ENCODE measurements at regions not wholly inside any gene's neighbourhood (a gene's known extent, or its start where the extent isn't known, plus 50 kb on each side); places are given as distances from the start of the nearest gene placed in this dataset.
A peak's percentile ranks its signal among the peaks of the same experiment; 100 is the strongest.

GRCh38 chr10:108789919-108790318 lies 1133.4 kb downstream of the XPNPEP1 start:
- Mint-ChIP-seq H3K36me3 (no peaks in the 10 kb centered on the region), H3K9me3 (peaks cover 13% of the 10 kb centered on the region), H3K4me3 (no peak overlapping the region), H3K27ac (no peak overlapping the region), H3K4me1 (no peaks in the 10 kb centered on the region), H3K27me3 (no peaks in the 10 kb centered on the region)
- CTCF ChIA-PET = no interaction called here
- no peak for DNase-seq

GRCh38 chr10:108789336-108789735 lies 1134.0 kb downstream of the XPNPEP1 start:
- H3K27ac Mint-ChIP-seq = no peak overlapping the region
- H3K36me3 Mint-ChIP-seq = no peaks in the 10 kb centered on the region
- DNase-seq = no peak
- no peaks in the 10 kb centered on the region for H3K27me3 Mint-ChIP-seq
- CTCF ChIA-PET = no interaction called here
- H3K9me3 Mint-ChIP-seq = peaks cover 16% of the 10 kb centered on the region
- H3K4me3 Mint-ChIP-seq = no peak overlapping the region
- no peaks in the 10 kb centered on the region for H3K4me1 Mint-ChIP-seq

GRCh38 chr10:108788891-108789290 lies 1134.4 kb downstream of the XPNPEP1 start:
- H3K4me3 Mint-ChIP-seq = no peak overlapping the region
- H3K9me3 Mint-ChIP-seq = peaks cover 17% of the 10 kb centered on the region
- CTCF ChIA-PET = no interaction called here
- DNase-seq = no peak
- H3K4me1 Mint-ChIP-seq = no peaks in the 10 kb centered on the region
- no peaks in the 10 kb centered on the region for H3K27me3 Mint-ChIP-seq
- no peaks in the 10 kb centered on the region for H3K36me3 Mint-ChIP-seq
- no peak overlapping the region for H3K27ac Mint-ChIP-seq

GRCh38 chr10:108787932-108788331 lies 1135.4 kb downstream of the XPNPEP1 start:
- no peaks in the 10 kb centered on the region for H3K4me1 Mint-ChIP-seq
- H3K27ac Mint-ChIP-seq = no peak overlapping the region
- peaks cover 17% of the 10 kb centered on the region for H3K9me3 Mint-ChIP-seq
- DNase-seq = no peak
- CTCF ChIA-PET = no interaction called here
- H3K27me3 Mint-ChIP-seq = no peaks in the 10 kb centered on the region
- no peaks in the 10 kb centered on the region for H3K36me3 Mint-ChIP-seq
- no peak overlapping the region for H3K4me3 Mint-ChIP-seq

- no peak overlapping the region for H3K27ac Mint-ChIP-seq
- no peaks in the 10 kb centered on the region for H3K36me3 Mint-ChIP-seq
- DNase-seq = no peak
- H3K4me1 Mint-ChIP-seq = no peaks in the 10 kb centered on the region
- peaks cover 17% of the 10 kb centered on the region for H3K9me3 Mint-ChIP-seq
- H3K4me3 Mint-ChIP-seq = no peak overlapping the region
- CTCF ChIA-PET = no interaction called here
- no peaks in the 10 kb centered on the region for H3K27me3 Mint-ChIP-seq
Measured at GRCh38 chr10:108785011-108785410, 1138.3 kb downstream of the XPNPEP1 start.

GRCh38 chr10:108784534-108784933 lies 1138.8 kb downstream of the XPNPEP1 start:
- Mint-ChIP-seq H3K27me3 (no peaks in the 10 kb centered on the region), H3K4me1 (no peaks in the 10 kb centered on the region), H3K4me3 (no peak overlapping the region), H3K27ac (no peak overlapping the region), H3K9me3 (peaks cover 17% of the 10 kb centered on the region), H3K36me3 (no peaks in the 10 kb centered on the region)
- CTCF ChIA-PET = no interaction called here
- DNase-seq = no peak

GRCh38 chr10:108783897-108784296 lies 1139.4 kb downstream of the XPNPEP1 start:
- no peak overlapping the region for H3K27ac Mint-ChIP-seq
- H3K9me3 Mint-ChIP-seq = peaks cover 17% of the 10 kb centered on the region
- no peaks in the 10 kb centered on the region for H3K27me3 Mint-ChIP-seq
- H3K4me1 Mint-ChIP-seq = no peaks in the 10 kb centered on the region
- no peaks in the 10 kb centered on the region for H3K36me3 Mint-ChIP-seq
- DNase-seq = peak; percentile 23
- CTCF ChIA-PET = no interaction called here
- H3K4me3 Mint-ChIP-seq = no peak overlapping the region

GRCh38 chr10:108782411-108782810 lies 1140.9 kb downstream of the XPNPEP1 start:
- DNase-seq = no peak
- H3K4me1 Mint-ChIP-seq = no peaks in the 10 kb centered on the region
- H3K36me3 Mint-ChIP-seq = no peaks in the 10 kb centered on the region
- peaks cover 20% of the 10 kb centered on the region for H3K9me3 Mint-ChIP-seq
- H3K27me3 Mint-ChIP-seq = no peaks in the 10 kb centered on the region
- CTCF ChIA-PET = no interaction called here
- H3K4me3 Mint-ChIP-seq = no peak overlapping the region
- no peak overlapping the region for H3K27ac Mint-ChIP-seq

GRCh38 chr10:108779501-108779900 lies 1143.8 kb downstream of the XPNPEP1 start:
- H3K4me1 Mint-ChIP-seq = no peaks in the 10 kb centered on the region
- no peaks in the 10 kb centered on the region for H3K27me3 Mint-ChIP-seq
- no peak overlapping the region for H3K4me3 Mint-ChIP-seq
- CTCF ChIA-PET = no interaction called here
- DNase-seq = no peak
- peaks cover 8% of the 10 kb centered on the region for H3K9me3 Mint-ChIP-seq
- H3K36me3 Mint-ChIP-seq = no peaks in the 10 kb centered on the region
- H3K27ac Mint-ChIP-seq = no peak overlapping the region

- Mint-ChIP-seq H3K36me3 (no peaks in the 10 kb centered on the region), H3K9me3 (peaks cover 5% of the 10 kb centered on the region), H3K4me1 (no peaks in the 10 kb centered on the region), H3K27me3 (no peaks in the 10 kb centered on the region), H3K4me3 (no peak overlapping the region), H3K27ac (no peak overlapping the region)
- CTCF ChIA-PET = no interaction called here
- DNase-seq = no peak
Measured at GRCh38 chr10:108775911-108776475, 1147.3 kb downstream of the XPNPEP1 start.

GRCh38 chr10:108771106-108771505 lies 1152.2 kb downstream of the XPNPEP1 start:
- Mint-ChIP-seq H3K4me3 (no peak overlapping the region), H3K27me3 (no peaks in the 10 kb centered on the region), H3K27ac (no peak overlapping the region), H3K9me3 (no peaks in the 10 kb centered on the region), H3K36me3 (no peaks in the 10 kb centered on the region), H3K4me1 (no peaks in the 10 kb centered on the region)
- CTCF ChIA-PET = no interaction called here
- no peak for DNase-seq

GRCh38 chr10:108765794-108766193 lies 1157.5 kb downstream of the XPNPEP1 start:
- no peaks in the 10 kb centered on the region for H3K27me3 Mint-ChIP-seq
- no peaks in the 10 kb centered on the region for H3K9me3 Mint-ChIP-seq
- no peak overlapping the region for H3K4me3 Mint-ChIP-seq
- no peak for DNase-seq
- no peaks in the 10 kb centered on the region for H3K36me3 Mint-ChIP-seq
- no peak overlapping the region for H3K27ac Mint-ChIP-seq
- no peaks in the 10 kb centered on the region for H3K4me1 Mint-ChIP-seq
- CTCF ChIA-PET = no interaction called here

GRCh38 chr10:108757946-108758345 lies 1165.4 kb downstream of the XPNPEP1 start:
- Mint-ChIP-seq H3K9me3 (no peaks in the 10 kb centered on the region), H3K4me1 (no peaks in the 10 kb centered on the region), H3K36me3 (no peaks in the 10 kb centered on the region), H3K27me3 (no peaks in the 10 kb centered on the region), H3K27ac (no peak overlapping the region), H3K4me3 (no peak overlapping the region)
- no peak for DNase-seq
- CTCF ChIA-PET = no interaction called here

- no peaks in the 10 kb centered on the region for H3K27me3 Mint-ChIP-seq
- no peaks in the 10 kb centered on the region for H3K4me1 Mint-ChIP-seq
- no peak overlapping the region for H3K4me3 Mint-ChIP-seq
- H3K9me3 Mint-ChIP-seq = no peaks in the 10 kb centered on the region
- CTCF ChIA-PET = no interaction called here
- H3K27ac Mint-ChIP-seq = no peak overlapping the region
- H3K36me3 Mint-ChIP-seq = no peaks in the 10 kb centered on the region
- DNase-seq = no peak
Measured at GRCh38 chr10:108755646-108756045, 1167.7 kb downstream of the XPNPEP1 start.

- Mint-ChIP-seq H3K27me3 (no peaks in the 10 kb centered on the region), H3K9me3 (no peaks in the 10 kb centered on the region), H3K4me3 (no peak overlapping the region), H3K36me3 (no peaks in the 10 kb centered on the region), H3K4me1 (no peaks in the 10 kb centered on the region), H3K27ac (no peak overlapping the region)
- CTCF ChIA-PET = no interaction called here
- DNase-seq = no peak
Measured at GRCh38 chr10:108753326-108753725, 1170.0 kb downstream of the XPNPEP1 start.

GRCh38 chr10:108749042-108749441 lies 1174.3 kb downstream of the XPNPEP1 start:
- DNase-seq = no peak
- Mint-ChIP-seq H3K27me3 (no peaks in the 10 kb centered on the region), H3K4me1 (no peaks in the 10 kb centered on the region), H3K36me3 (no peaks in the 10 kb centered on the region), H3K27ac (no peak overlapping the region), H3K4me3 (no peak overlapping the region), H3K9me3 (no peaks in the 10 kb centered on the region)
- CTCF ChIA-PET = no interaction called here
